ENCODE measurements at regions not wholly inside any gene's neighbourhood (a gene's known extent, or its start where the extent isn't known, plus 50 kb on each side); places are given as distances from the start of the nearest gene placed in this dataset.

DNA sequence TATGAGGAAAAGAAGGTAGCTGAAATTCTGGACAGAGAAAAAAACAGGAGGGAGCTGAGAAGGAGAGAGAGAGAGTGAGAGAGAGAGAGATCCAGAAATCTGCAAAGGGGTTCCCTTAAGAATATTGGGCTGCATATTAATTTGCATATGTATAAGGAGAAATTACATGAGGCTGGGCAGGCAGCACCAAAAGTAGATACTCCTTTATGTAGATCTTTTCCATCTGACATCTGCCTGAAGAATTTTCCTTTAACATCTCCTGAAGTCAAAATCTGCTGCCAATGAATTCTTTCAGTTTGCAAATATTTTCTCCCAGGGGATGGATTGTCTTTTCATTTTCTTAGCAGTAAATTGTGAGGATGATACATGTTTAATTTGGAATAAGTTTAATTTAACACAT lies 1365.3 kb downstream of the GATA3 start:
- POLR2A ChIA-PET = no interaction called here
- Histone ChIP-seq H3K9ac (ENCODE audit: low read length) (no peak overlapping the region), H3K27ac (ENCODE audit: low read depth, low read length) (no peak overlapping the region), H3K27me3 (ENCODE audit: insufficient read depth, low read length) (no peaks in the 10 kb centered on the region), H3K4me3 (replicated peaks in 1 of 2; ENCODE audit: low read depth in 1 of 2, low read length in 2 of 2) (no peak overlapping the region), H4K20me1 (ENCODE audit: insufficient read depth) (no peaks in the 10 kb centered on the region), H2AFZ (ENCODE audit: low read depth, low read length, poor library complexity, severe bottlenecking) (no peak overlapping the region), H3K9me3 (ENCODE audit: control insufficient read depth in 1 of 2, insufficient read depth in 1 of 2, low read depth in 1 of 2, low read length in 2 of 2) (peaks cover 5 to 6% of the 10 kb centered on the region in 2 experiments; a peak in 3 of 4 replicates), H3K4me2 (ENCODE audit: low read length) (no peak overlapping the region), H3K36me3 (ENCODE audit: control insufficient read depth in 1 of 2, insufficient read depth in 2 of 2, low read length in 2 of 2) (no peaks in the 10 kb centered on the region), H3K9me2 (ENCODE audit: insufficient read depth) (no peaks in the 10 kb centered on the region), H3K4me1 (ENCODE audit: control insufficient read depth in 1 of 2, insufficient read depth in 2 of 2, low read length in 2 of 2) (no peaks in the 10 kb centered on the region), H3K79me2 (ENCODE audit: insufficient read depth, low read length) (no peaks in the 10 kb centered on the region)
- TF ChIP-seq, protein P1, sequence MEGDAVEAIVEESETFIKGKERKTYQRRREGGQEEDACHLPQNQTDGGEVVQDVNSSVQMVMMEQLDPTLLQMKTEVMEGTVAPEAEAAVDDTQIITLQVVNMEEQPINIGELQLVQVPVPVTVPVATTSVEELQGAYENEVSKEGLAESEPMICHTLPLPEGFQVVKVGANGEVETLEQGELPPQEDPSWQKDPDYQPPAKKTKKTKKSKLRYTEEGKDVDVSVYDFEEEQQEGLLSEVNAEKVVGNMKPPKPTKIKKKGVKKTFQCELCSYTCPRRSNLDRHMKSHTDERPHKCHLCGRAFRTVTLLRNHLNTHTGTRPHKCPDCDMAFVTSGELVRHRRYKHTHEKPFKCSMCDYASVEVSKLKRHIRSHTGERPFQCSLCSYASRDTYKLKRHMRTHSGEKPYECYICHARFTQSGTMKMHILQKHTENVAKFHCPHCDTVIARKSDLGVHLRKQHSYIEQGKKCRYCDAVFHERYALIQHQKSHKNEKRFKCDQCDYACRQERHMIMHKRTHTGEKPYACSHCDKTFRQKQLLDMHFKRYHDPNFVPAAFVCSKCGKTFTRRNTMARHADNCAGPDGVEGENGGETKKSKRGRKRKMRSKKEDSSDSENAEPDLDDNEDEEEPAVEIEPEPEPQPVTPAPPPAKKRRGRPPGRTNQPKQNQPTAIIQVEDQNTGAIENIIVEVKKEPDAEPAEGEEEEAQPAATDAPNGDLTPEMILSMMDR (IDR thresholded peaks at IDR 0.05 in 2 of 3, conservative IDR thresholded peaks at IDR 0.05 in 1 of 3; ENCODE audit: borderline replicate concordance in 1 of 3, insufficient read depth in 1 of 3, low read depth in 2 of 3, low read length in 2 of 3) = no peak
- TF ChIP-seq SIN3A (IDR thresholded peaks at IDR 0.05; ENCODE audit: low read depth) (no peak), CEBPB (IDR thresholded peaks at IDR 0.05; ENCODE audit: low read depth) (no peak), JUND (IDR thresholded peaks at IDR 0.05) (no peak), FOSL1 (IDR thresholded peaks at IDR 0.05; ENCODE audit: low read depth) (no peak), CBX3 (IDR thresholded peaks at IDR 0.05; ENCODE audit: low read depth) (no peak), EGR1 (IDR thresholded peaks at IDR 0.05; ENCODE audit: low read depth) (no peak), YY1 (IDR thresholded peaks at IDR 0.05; ENCODE audit: extremely low read depth, insufficient replicate concordance, low read depth, low read length) (no peak), ELF1 (IDR thresholded peaks at IDR 0.05; ENCODE audit: borderline replicate concordance, low read depth) (no peak), POLR2AphosphoS5 (IDR thresholded peaks at IDR 0.05; ENCODE audit: low read depth, low read length) (no peak), ZNF274 (IDR thresholded peaks at IDR 0.05; ENCODE audit: low read depth, low read length) (no peak), SRF (IDR thresholded peaks at IDR 0.05; ENCODE audit: low read depth) (no peak), TCF7L2 (IDR thresholded peaks at IDR 0.05; ENCODE audit: borderline replicate concordance, extremely low read depth, insufficient read depth, insufficient read length) (no peak)
- TF ChIP-seq, protein P2, sequence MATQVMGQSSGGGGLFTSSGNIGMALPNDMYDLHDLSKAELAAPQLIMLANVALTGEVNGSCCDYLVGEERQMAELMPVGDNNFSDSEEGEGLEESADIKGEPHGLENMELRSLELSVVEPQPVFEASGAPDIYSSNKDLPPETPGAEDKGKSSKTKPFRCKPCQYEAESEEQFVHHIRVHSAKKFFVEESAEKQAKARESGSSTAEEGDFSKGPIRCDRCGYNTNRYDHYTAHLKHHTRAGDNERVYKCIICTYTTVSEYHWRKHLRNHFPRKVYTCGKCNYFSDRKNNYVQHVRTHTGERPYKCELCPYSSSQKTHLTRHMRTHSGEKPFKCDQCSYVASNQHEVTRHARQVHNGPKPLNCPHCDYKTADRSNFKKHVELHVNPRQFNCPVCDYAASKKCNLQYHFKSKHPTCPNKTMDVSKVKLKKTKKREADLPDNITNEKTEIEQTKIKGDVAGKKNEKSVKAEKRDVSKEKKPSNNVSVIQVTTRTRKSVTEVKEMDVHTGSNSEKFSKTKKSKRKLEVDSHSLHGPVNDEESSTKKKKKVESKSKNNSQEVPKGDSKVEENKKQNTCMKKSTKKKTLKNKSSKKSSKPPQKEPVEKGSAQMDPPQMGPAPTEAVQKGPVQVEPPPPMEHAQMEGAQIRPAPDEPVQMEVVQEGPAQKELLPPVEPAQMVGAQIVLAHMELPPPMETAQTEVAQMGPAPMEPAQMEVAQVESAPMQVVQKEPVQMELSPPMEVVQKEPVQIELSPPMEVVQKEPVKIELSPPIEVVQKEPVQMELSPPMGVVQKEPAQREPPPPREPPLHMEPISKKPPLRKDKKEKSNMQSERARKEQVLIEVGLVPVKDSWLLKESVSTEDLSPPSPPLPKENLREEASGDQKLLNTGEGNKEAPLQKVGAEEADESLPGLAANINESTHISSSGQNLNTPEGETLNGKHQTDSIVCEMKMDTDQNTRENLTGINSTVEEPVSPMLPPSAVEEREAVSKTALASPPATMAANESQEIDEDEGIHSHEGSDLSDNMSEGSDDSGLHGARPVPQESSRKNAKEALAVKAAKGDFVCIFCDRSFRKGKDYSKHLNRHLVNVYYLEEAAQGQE (IDR thresholded peaks at IDR 0.05; ENCODE audit: low read depth) = no peak
- TF ChIP-seq, protein P3, sequence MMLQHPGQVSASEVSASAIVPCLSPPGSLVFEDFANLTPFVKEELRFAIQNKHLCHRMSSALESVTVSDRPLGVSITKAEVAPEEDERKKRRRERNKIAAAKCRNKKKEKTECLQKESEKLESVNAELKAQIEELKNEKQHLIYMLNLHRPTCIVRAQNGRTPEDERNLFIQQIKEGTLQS (IDR thresholded peaks at IDR 0.05) = no peak
- CTCF ChIA-PET = no interaction called here
- RAD21 ChIA-PET (ENCODE audit: low non-redundant PET in 1 of 2, low total read pairs in 2 of 2, uncharacterized antibody in 2 of 2, unreplicated experiment in 2 of 2) = no interaction called here
- BruUV-seq (replicated peaks) = no TSS peak
- ATAC-seq (no peak), DNase-seq (ENCODE audit: low read depth, low spot score) (no peak)
- intact Hi-C loops (cut with micrococcal nuclease) = no loop called here

Data from HCT116 (cell line).